GM18873 (cell line): ENCODE measurements at regions not wholly inside any gene's neighbourhood (a gene's known extent, or its start where the extent isn't known, plus 50 kb on each side); places are given as distances from the start of the nearest gene placed in this dataset.
"Not testable (repeated sequence)": the region's sequence is repeated elsewhere in the genome, so short reads cannot be mapped to it uniquely, and the experiment has no call there.

Experiments
- ATAC-seq: cut with Tn5 transposase; IDR thresholded peaks from one replicate; pipeline ENCODE4 v1.9.1; 2021; ENCODE audit warnings: mild to moderate bottlenecking, moderate library complexity, moderate number of reproducible peaks; ENCODE audit not compliant: unreplicated experiment, low FRiP score

GRCh38 chr5:7263398-7264015 lies 132.4 kb upstream of the ADCY2 start:
- not testable (repeated sequence) for ATAC-seq

GRCh38 chr5:7265776-7266175 lies 130.2 kb upstream of the ADCY2 start:
- not testable (repeated sequence) for ATAC-seq

GRCh38 chr5:7268722-7269121 lies 127.2 kb upstream of the ADCY2 start:
- not testable (repeated sequence) for ATAC-seq

- no peak for ATAC-seq
These were observed 126.2 kb upstream of the ADCY2 start for GRCh38 chr5:7269591-7270274.

- no peak for ATAC-seq
These were observed 124.4 kb upstream of the ADCY2 start for GRCh38 chr5:7271435-7272084.

GRCh38 chr5:7272408-7272965 lies 123.5 kb upstream of the ADCY2 start:
- ATAC-seq: no peak

- ATAC-seq: no peak
These were observed 121.7 kb upstream of the ADCY2 start for GRCh38 chr5:7274203-7274602.

GRCh38 chr5:7289634-7290033 lies 106.3 kb upstream of the ADCY2 start:
- not testable (repeated sequence) for ATAC-seq

- ATAC-seq: not testable (repeated sequence)
These were observed 98.1 kb upstream of the ADCY2 start for GRCh38 chr5:7297821-7298220.

GRCh38 chr5:7299731-7300130 lies 96.2 kb upstream of the ADCY2 start:
- not testable (repeated sequence) for ATAC-seq

GRCh38 chr5:7305000-7305674 lies 90.8 kb upstream of the ADCY2 start:
- not testable (repeated sequence) for ATAC-seq

GRCh38 chr5:7306556-7306955 lies 89.4 kb upstream of the ADCY2 start:
- ATAC-seq: not testable (repeated sequence)

- not testable (repeated sequence) for ATAC-seq
These were observed 88.2 kb upstream of the ADCY2 start for GRCh38 chr5:7307709-7308108.

- not testable (repeated sequence) for ATAC-seq
These were observed 86.2 kb upstream of the ADCY2 start for GRCh38 chr5:7309715-7310114.

GRCh38 chr5:7310656-7311055 lies 85.3 kb upstream of the ADCY2 start:
- not testable (repeated sequence) for ATAC-seq

GRCh38 chr5:7315118-7315517 lies 80.8 kb upstream of the ADCY2 start:
- ATAC-seq: no peak

GRCh38 chr5:7317751-7318150 lies 78.2 kb upstream of the ADCY2 start:
- ATAC-seq: no peak

GRCh38 chr5:7320701-7321301 lies 75.1 kb upstream of the ADCY2 start:
- ATAC-seq: no peak

GRCh38 chr5:7321724-7322123 lies 74.2 kb upstream of the ADCY2 start:
- ATAC-seq: no peak

GRCh38 chr5:7324919-7325318 lies 71.0 kb upstream of the ADCY2 start:
- ATAC-seq: no peak
